AG04449 (cell line): ENCODE measurements at regions not wholly inside any gene's neighbourhood (a gene's known extent, or its start where the extent isn't known, plus 50 kb on each side); places are given as distances from the start of the nearest gene placed in this dataset.

Source experiments
- CTCF ChIA-PET: fragments of 350-600 bp; formaldehyde crosslinking; extraction: SDS; loops from one replicate; lab custom pipeline; 2021; ENCODE audit warnings: antibody characterized with exemption; lab: Yijun Ruan, JAX
- POLR2A ChIA-PET: fragments of 400-600, 350-600 bp; formaldehyde crosslinking; extraction: SDS; loops from one replicate; lab custom pipeline; 2020; ENCODE audit warnings: antibody characterized with exemption, inconsistent platforms; lab: Yijun Ruan, JAX
- DNase-seq: peaks from one replicate; pipeline ENCODE4 v3.0.0-alpha.2; 2010; ENCODE audit warnings: low read depth, low spot score
- H3K4me3 ChIP-seq: 2 replicates; pipeline ENCODE4 v1.5.1; 2011; ENCODE audit warnings: low read depth, mild to moderate bottlenecking, control low read depth, low read length
- TF ChIP-seq, protein P1 (sequence below): IDR thresholded peaks from one replicate; pipeline ENCODE4 v1.5.1; 2011; ENCODE audit warnings: mild to moderate bottlenecking, moderate library complexity, low read length, control low read depth, inconsistent platforms; ENCODE audit not compliant: insufficient read depth; ENCODE audit errors: missing control alignments

DNA sequence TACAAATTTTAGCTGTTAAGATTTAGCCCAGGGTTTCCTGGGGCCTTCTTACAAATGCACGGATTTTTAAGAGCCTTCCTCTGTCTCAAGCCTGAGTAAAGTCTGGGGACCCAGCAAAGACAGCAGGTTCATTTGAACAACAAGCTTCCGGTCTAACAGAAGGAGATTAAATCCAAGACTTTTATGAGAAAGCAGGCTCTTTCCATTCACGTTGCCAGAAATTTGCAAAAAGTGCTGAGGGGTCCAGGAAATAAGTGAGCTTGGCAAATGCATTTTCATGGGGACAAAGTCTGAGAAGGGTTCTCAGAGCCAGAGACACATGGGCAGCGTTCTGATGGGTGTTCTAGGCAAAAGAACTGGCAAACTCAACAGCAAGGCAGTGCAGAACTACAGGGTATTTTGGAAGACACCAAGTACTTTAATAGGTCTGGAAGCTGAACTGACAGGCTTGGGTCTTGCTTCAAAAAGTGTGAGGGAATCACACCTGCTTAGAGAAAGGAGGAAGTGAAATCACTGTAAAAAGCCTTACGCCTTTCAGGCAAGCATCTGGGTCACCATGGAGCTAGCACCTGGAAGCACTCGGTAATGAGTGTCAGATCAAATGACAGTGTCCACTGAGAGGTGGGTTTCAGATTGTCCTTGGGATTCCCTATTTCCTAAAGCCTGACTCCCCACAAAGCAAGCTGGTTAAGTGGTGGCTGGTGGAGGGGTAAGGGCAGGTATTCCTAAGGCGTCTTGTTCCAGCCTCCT lies 115.8 kb upstream of the ARHGEF3 start:
- no peak overlapping the region for H3K4me3 ChIP-seq

GRCh38 chr3:56916716-56917360 lies 115.1 kb upstream of the ARHGEF3 start:
- DNase-seq = no peak
- no peak overlapping the region for H3K4me3 ChIP-seq
- CTCF ChIA-PET = interaction anchor here (1.8 kb wide), 1 partner anchor 117 kb away, joined by 4 read pairs; no protein-coding TSS in a partner anchor
- POLR2A ChIA-PET = no interaction called here
- TF ChIP-seq, protein P1, sequence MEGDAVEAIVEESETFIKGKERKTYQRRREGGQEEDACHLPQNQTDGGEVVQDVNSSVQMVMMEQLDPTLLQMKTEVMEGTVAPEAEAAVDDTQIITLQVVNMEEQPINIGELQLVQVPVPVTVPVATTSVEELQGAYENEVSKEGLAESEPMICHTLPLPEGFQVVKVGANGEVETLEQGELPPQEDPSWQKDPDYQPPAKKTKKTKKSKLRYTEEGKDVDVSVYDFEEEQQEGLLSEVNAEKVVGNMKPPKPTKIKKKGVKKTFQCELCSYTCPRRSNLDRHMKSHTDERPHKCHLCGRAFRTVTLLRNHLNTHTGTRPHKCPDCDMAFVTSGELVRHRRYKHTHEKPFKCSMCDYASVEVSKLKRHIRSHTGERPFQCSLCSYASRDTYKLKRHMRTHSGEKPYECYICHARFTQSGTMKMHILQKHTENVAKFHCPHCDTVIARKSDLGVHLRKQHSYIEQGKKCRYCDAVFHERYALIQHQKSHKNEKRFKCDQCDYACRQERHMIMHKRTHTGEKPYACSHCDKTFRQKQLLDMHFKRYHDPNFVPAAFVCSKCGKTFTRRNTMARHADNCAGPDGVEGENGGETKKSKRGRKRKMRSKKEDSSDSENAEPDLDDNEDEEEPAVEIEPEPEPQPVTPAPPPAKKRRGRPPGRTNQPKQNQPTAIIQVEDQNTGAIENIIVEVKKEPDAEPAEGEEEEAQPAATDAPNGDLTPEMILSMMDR = no peak

More for the DNA sequence above, 115.8 kb upstream of the ARHGEF3 start:
- TF ChIP-seq, protein P1 = no peak
- DNase-seq = no peak
- CTCF ChIA-PET = no interaction called here
- POLR2A ChIA-PET = no interaction called here

GRCh38 chr3:56915966-56916586 lies 114.3 kb upstream of the ARHGEF3 start:
- ChIA-PET POLR2A (no interaction called here), CTCF (interaction anchor here (0.6 to 1.8 kb wide), 2 partner anchors 116 to 452 kb away, joined by 3 to 4 read pairs; no protein-coding TSS in a partner anchor)
- TF ChIP-seq, protein P1 = no peak
- no peak overlapping the region for H3K4me3 ChIP-seq
- no peak for DNase-seq

GRCh38 chr3:56914646-56915045 lies 112.9 kb upstream of the ARHGEF3 start:
- TF ChIP-seq, protein P1 = no peak
- H3K4me3 ChIP-seq = no peak overlapping the region
- POLR2A ChIA-PET = no interaction called here
- CTCF ChIA-PET = no interaction called here
- no peak for DNase-seq

- TF ChIP-seq, protein P1 = no peak
- CTCF ChIA-PET = interaction anchor here (1.1 kb wide), 1 partner anchor 110 kb away, joined by 3 read pairs; no protein-coding TSS in a partner anchor
- no peak overlapping the region for H3K4me3 ChIP-seq
- DNase-seq = no peak
- POLR2A ChIA-PET = no interaction called here
These were observed 109.6 kb upstream of the ARHGEF3 start for GRCh38 chr3:56911363-56911762.

DNA sequence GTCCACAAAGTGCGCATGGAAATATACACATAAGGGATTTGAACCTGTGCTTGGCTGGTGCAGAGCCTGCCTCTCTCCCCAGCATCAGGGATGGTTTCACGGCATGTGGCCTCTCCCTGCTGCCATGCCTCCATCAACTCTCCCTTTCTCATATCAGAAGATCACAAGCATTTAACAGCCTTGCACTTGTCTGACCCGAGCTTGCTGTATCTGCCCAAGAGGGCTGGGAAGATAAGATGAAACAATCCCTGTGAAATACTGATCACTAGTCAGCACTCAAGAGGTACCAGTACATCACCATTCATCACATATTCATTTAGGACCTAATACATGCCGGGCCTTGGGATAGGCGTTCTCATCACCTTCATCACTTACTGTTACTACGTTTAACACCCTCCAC lies 107.6 kb upstream of the ARHGEF3 start:
- CTCF ChIA-PET = no interaction called here
- TF ChIP-seq, protein P1 = no peak
- DNase-seq = no peak
- H3K4me3 ChIP-seq = no peak overlapping the region
- POLR2A ChIA-PET = no interaction called here
